ENCODE measurements at regions not wholly inside any gene's neighbourhood (a gene's known extent, or its start where the extent isn't known, plus 50 kb on each side); places are given as distances from the start of the nearest gene placed in this dataset.

- Mint-ChIP-seq H3K4me1 (no peaks in the 10 kb centered on the region), H3K36me3 (no peaks in the 10 kb centered on the region), H3K27me3 (peaks cover 9 to 26% of the 10 kb centered on the region in 2 donors), H3K9me3 (peaks cover 1 to 2% of the 10 kb centered on the region in 2 donors), H3K27ac (no peak overlapping the region), H3K4me3 (no peak overlapping the region)
- DNase-seq = no peak
- no peak for ATAC-seq (replicated peaks)
These were observed 340.8 kb downstream of the RPS24 start for GRCh38 chr10:78374331-78375028.

DNA sequence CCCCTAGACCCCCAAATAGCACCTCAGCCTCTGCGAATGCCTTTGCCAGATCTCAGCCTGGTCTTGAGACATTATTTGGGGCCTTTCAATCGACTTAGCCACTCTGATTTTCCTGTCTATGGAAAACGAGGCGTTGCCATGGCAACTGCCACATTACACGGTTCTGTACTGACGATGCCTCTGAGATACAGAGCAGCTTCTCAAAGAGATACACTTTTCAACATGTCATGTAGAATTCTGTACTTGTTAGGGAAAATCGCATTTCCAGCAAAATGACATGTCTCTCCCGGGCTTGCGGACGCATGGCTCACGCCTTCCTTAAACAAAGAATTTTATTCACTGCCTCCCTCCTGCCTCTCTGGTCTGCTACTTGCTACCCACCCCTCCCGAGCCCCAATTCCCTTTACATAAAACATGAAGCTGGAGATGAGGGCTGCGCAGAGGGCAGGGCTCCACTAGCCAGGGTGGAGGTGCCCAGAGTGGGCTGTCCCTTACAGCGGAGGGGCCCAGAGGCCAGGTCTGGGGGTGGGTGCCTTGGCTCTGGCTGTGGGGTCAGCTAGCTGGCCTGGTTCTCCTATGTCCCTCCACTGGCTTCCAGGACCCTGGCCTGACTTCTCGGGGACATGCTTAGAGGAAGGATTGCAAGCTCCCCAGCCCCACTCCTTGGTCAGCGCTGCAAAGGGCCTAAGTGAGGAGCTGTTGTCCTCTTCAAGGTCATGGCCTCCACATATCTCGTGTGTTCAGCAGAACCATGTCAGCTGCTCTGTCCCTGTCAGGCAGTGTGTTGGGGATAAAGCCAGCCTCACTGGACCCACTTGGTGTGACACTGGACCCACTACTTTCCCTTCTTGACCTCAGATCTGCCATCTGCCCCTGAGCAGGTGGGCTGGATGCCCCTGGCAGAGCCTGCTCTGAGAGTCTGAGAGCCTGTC is 342.5 kb downstream of the RPS24 start:
- peaks cover 1 to 4% of the 10 kb centered on the region in 2 donors for H3K9me3 Mint-ChIP-seq
- no peak overlapping the region for H3K27ac Mint-ChIP-seq
- H3K4me1 Mint-ChIP-seq = no peaks in the 10 kb centered on the region
- ATAC-seq (replicated peaks) (no peak), DNase-seq (no peak)
- no peak overlapping the region for H3K4me3 Mint-ChIP-seq
- peaks cover 5 to 13% of the 10 kb centered on the region in 2 donors for H3K27me3 Mint-ChIP-seq
- no peaks in the 10 kb centered on the region for H3K36me3 Mint-ChIP-seq

GRCh38 chr10:78377356-78377755 is 343.7 kb downstream of the RPS24 start:
- Mint-ChIP-seq H3K27ac (no peak overlapping the region), H3K4me3 (no peak overlapping the region), H3K36me3 (no peaks in the 10 kb centered on the region), H3K27me3 (peaks cover 9 to 13% of the 10 kb centered on the region in 2 donors), H3K4me1 (no peaks in the 10 kb centered on the region), H3K9me3 (peaks cover 1 to 4% of the 10 kb centered on the region in 2 donors)
- no peak for ATAC-seq (replicated peaks)
- DNase-seq = no peak

- Mint-ChIP-seq H3K4me3 (no peak overlapping the region), H3K27me3 (peaks cover 12 to 18% of the 10 kb centered on the region in 2 donors), H3K36me3 (no peaks in the 10 kb centered on the region), H3K9me3 (peaks cover 1 to 4% of the 10 kb centered on the region in 2 donors), H3K27ac (no peak overlapping the region), H3K4me1 (no peaks in the 10 kb centered on the region)
- DNase-seq (no peak), ATAC-seq (replicated peaks) (no peak)
These were observed 344.5 kb downstream of the RPS24 start for GRCh38 chr10:78378192-78378591.

- DNase-seq (no peak), ATAC-seq (replicated peaks) (no peak)
- no peaks in the 10 kb centered on the region for H3K4me1 Mint-ChIP-seq
These were observed 347.4 kb downstream of the RPS24 start for GRCh38 chr10:78381107-78381506.

GRCh38 chr10:78382047-78382446 is 348.4 kb downstream of the RPS24 start:
- peaks cover 17 to 19% of the 10 kb centered on the region in 2 donors for H3K27me3 Mint-ChIP-seq
- H3K4me3 Mint-ChIP-seq = no peak overlapping the region
- no peaks in the 10 kb centered on the region for H3K4me1 Mint-ChIP-seq
- DNase-seq (no peak), ATAC-seq (replicated peaks) (no peak)
- no peak overlapping the region for H3K27ac Mint-ChIP-seq
- H3K36me3 Mint-ChIP-seq = no peaks in the 10 kb centered on the region
- peaks cover 1 to 4% of the 10 kb centered on the region in 2 donors for H3K9me3 Mint-ChIP-seq

More at GRCh38 chr10:78381107-78381506, 347.4 kb downstream of the RPS24 start:
- Mint-ChIP-seq H3K27me3 (peaks cover 17 to 26% of the 10 kb centered on the region in 2 donors), H3K9me3 (peaks cover 1 to 4% of the 10 kb centered on the region in 2 donors), H3K4me3 (no peak overlapping the region), H3K36me3 (no peaks in the 10 kb centered on the region), H3K27ac (no peak overlapping the region)

DNA sequence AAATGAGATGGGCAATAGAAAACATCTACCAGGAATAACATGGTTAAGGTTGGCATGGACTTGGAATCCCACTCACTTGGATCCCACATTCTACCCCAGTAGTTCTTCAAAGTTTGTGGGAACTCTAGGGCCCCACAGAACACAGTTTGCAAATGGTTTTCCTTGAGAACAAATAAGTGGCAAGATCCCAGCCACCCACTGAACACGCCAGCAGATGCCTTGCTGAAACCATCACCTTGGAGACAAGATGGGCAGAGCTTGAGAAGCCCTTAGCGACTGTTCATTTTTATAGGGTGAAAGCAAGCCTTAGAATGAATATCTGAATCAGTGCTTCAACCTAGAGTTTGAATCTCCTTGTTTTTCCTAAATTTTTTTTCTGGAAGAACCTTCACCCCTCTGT is 349.1 kb downstream of the RPS24 start:
- no peaks in the 10 kb centered on the region for H3K36me3 Mint-ChIP-seq
- H3K27ac Mint-ChIP-seq = no peak overlapping the region
- H3K9me3 Mint-ChIP-seq = peaks cover 1 to 4% of the 10 kb centered on the region in 2 donors
- DNase-seq (no peak), ATAC-seq (replicated peaks) (no peak)
- no peak overlapping the region for H3K4me3 Mint-ChIP-seq
- no peaks in the 10 kb centered on the region for H3K4me1 Mint-ChIP-seq
- peaks cover 19 to 21% of the 10 kb centered on the region in 2 donors for H3K27me3 Mint-ChIP-seq

DNA sequence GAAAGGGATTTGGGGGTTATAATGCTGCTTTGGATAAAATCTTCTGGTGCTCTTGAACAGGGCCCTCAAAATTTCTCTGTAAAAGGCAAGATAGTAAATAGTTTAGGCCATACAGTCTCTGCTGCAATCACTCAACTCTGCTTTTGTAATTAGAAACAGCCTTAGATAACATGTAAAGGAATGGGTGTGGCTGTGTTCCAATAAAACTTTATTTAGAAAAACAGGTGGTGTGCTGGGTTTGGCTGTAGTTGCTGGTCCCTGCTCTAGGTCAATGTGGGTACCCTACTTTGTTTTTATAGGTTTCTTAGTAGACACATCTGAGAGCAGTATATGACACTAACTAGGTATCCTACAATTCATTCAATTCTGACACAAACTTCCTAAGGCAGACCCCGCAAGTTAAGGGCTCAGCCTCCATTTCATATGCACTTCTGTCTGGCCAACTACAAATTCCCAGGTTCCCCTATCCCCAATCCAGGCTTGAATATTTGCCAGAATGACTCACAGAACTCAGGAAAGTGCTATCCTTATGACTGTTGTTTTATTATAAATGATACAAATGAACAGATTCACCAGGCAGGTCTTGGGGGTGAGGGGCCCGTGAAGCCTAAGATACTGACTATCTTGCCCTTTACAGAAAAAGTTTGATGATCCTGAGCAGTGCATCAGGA is 349.9 kb downstream of the RPS24 start:
- no peaks in the 10 kb centered on the region for H3K36me3 Mint-ChIP-seq
- no peaks in the 10 kb centered on the region for H3K4me1 Mint-ChIP-seq
- peaks cover 17 to 25% of the 10 kb centered on the region in 2 donors for H3K27me3 Mint-ChIP-seq
- H3K27ac Mint-ChIP-seq = no peak overlapping the region
- no peak for DNase-seq
- H3K4me3 Mint-ChIP-seq = no peak overlapping the region
- no peak for ATAC-seq (replicated peaks)
- peaks cover 1 to 4% of the 10 kb centered on the region in 2 donors for H3K9me3 Mint-ChIP-seq

GRCh38 chr10:78384049-78384431 is 350.4 kb downstream of the RPS24 start:
- no peak overlapping the region for H3K4me3 Mint-ChIP-seq
- H3K4me1 Mint-ChIP-seq = no peaks in the 10 kb centered on the region
- ATAC-seq (replicated peaks) = no peak
- H3K36me3 Mint-ChIP-seq = no peaks in the 10 kb centered on the region
- peaks cover 17 to 25% of the 10 kb centered on the region in 2 donors for H3K27me3 Mint-ChIP-seq
- H3K9me3 Mint-ChIP-seq = peaks cover 1 to 4% of the 10 kb centered on the region in 2 donors
- no peak for DNase-seq
- no peak overlapping the region for H3K27ac Mint-ChIP-seq

DNA sequence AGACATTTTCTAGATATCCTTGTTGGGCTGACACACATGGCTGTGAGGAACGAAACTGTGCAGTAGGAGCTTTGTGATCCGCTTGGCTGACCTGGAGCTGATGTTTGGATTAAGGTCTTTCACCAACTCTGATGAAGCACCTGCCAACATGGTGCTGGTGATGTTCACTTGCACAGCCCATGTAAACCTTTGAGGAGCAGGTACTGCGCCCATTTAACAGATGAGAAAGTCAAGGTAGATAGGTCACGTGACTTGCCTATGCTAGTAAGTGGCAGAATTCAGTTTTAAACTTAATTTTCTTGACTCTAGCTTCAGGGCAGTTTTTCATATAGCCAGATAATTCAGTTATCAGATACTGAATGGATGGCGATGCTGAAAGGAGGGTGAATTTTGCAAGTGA is 351.9 kb downstream of the RPS24 start:
- H3K27ac Mint-ChIP-seq = no peak overlapping the region
- H3K9me3 Mint-ChIP-seq = no peaks in the 10 kb centered on the region
- H3K4me1 Mint-ChIP-seq = no peaks in the 10 kb centered on the region
- ATAC-seq (replicated peaks) = no peak
- no peak overlapping the region for H3K4me3 Mint-ChIP-seq
- peaks cover 17 to 38% of the 10 kb centered on the region in 2 donors for H3K27me3 Mint-ChIP-seq
- no peak for DNase-seq
- H3K36me3 Mint-ChIP-seq = no peaks in the 10 kb centered on the region

- Mint-ChIP-seq H3K27ac (no peak overlapping the region), H3K9me3 (no peaks in the 10 kb centered on the region), H3K36me3 (no peaks in the 10 kb centered on the region), H3K27me3 (peaks cover 17 to 38% of the 10 kb centered on the region in 2 donors), H3K4me1 (no peaks in the 10 kb centered on the region), H3K4me3 (no peak overlapping the region)
- no peak for ATAC-seq (replicated peaks)
- DNase-seq = no peak
These were observed 352.8 kb downstream of the RPS24 start for GRCh38 chr10:78386509-78386908.

DNA sequence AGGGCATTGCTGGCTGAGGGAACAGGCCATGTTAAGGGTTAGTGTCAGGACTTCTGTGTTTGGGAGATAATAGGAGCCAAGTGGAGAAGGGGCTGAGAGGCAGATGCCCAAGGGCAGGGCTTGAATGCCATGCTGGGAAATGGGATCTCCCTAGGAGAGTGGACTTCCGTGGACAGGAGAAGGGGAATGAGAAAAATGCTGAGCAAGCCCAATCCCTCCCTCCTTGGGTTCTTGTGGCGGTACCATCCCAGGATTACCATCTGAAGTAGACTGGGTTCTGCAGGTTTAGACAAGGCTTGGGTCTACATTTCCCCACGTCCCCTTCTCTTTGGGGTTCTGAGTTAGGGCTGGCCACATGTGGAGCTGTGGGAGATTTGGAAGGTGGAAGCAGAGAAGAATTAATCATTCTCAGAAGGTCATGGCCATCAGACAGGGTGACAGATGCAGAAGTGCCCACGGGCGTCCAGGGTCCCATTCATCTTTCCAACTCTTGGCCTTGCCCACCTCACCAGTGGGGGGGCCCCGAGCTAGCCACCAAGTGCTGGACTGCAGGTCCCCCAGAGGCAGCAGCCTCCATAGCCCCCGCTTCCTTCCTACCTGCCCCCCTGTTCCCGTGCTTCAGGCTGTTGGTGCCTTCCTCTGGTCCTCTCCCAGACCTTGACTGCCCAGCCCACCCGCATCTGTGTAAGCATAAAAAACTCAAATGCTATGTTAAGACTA is 354.8 kb downstream of the RPS24 start:
- Mint-ChIP-seq H3K4me1 (no peaks in the 10 kb centered on the region), H3K36me3 (no peaks in the 10 kb centered on the region), H3K27me3 (peaks cover 10 to 31% of the 10 kb centered on the region in 2 donors), H3K4me3 (no peak overlapping the region), H3K9me3 (no peaks in the 10 kb centered on the region), H3K27ac (no peak overlapping the region)
- no peak for DNase-seq
- no peak for ATAC-seq (replicated peaks)

- Mint-ChIP-seq H3K36me3 (no peaks in the 10 kb centered on the region), H3K27ac (no peak overlapping the region), H3K4me1 (no peaks in the 10 kb centered on the region), H3K9me3 (no peaks in the 10 kb centered on the region), H3K27me3 (peaks cover 10 to 31% of the 10 kb centered on the region in 2 donors), H3K4me3 (no peak overlapping the region)
- DNase-seq = no peak
- ATAC-seq (replicated peaks) = no peak
These were observed 355.8 kb downstream of the RPS24 start for GRCh38 chr10:78389419-78389818.

- Mint-ChIP-seq H3K9me3 (no peaks in the 10 kb centered on the region), H3K27me3 (peaks cover 5 to 28% of the 10 kb centered on the region in 2 donors), H3K36me3 (no peaks in the 10 kb centered on the region), H3K4me3 (no peak overlapping the region), H3K4me1 (no peaks in the 10 kb centered on the region), H3K27ac (no peak overlapping the region)
- ATAC-seq (replicated peaks) (no peak), DNase-seq (no peak)
These were observed 356.4 kb downstream of the RPS24 start for GRCh38 chr10:78390051-78390450.
